SU-DHL-6 (cell line): ENCODE measurements at regions not wholly inside any gene's neighbourhood (a gene's known extent, or its start where the extent isn't known, plus 50 kb on each side); places are given as distances from the start of the nearest gene placed in this dataset.

Source experiments
- H2AFZ ChIP-seq: fragments of 200-600 bp; sonication (generic); 2 replicates; pipeline ENCODE4 v1.6.1; 2014; ENCODE audit warnings: low read depth, mild to moderate bottlenecking, moderate library complexity, mixed read lengths, antibody characterized with exemption, low read length; ENCODE audit not compliant: severe bottlenecking
- H3F3A ChIP-seq: fragments of 200-600 bp; shearing (Covaris generic); 2 replicates; pipeline ENCODE4 v1.6.0; 2016; ENCODE audit warnings: antibody characterized with exemption, mild to moderate bottlenecking; ENCODE audit not compliant: insufficient read depth
- H3K27ac ChIP-seq: fragments of 200-600 bp; sonication (generic); 2 replicates; pipeline ENCODE4 v1.5.1; 2016; ENCODE audit warnings: low read depth, mild to moderate bottlenecking, low read length, moderate library complexity, mixed read lengths
- H3K27me3 ChIP-seq: fragments of 200-600 bp; sonication (generic), shearing (Covaris generic); 2 replicates; pipeline ENCODE4 v1.6.0; 2014; ENCODE audit warnings: mild to moderate bottlenecking, low read length
- H3K36me3 ChIP-seq: fragments of 200-600 bp; sonication (generic); 2 replicates; pipeline ENCODE4 v1.6.1; 2014; ENCODE audit warnings: mild to moderate bottlenecking, low read length, mixed read lengths
- H3K4me2 ChIP-seq: fragments of 300-600, 200-600 bp; shearing (Covaris generic), sonication (generic); 2 replicates; pipeline ENCODE4 v1.6.0; 2014; ENCODE audit warnings: low read length, low read depth, mild to moderate bottlenecking; ENCODE audit not compliant: poor library complexity, severe bottlenecking
- H3K4me3 ChIP-seq: fragments of 200-600 bp; sonication (generic); 2 replicates; pipeline ENCODE4 v1.5.1; 2014; ENCODE audit warnings: antibody characterized with exemption, low read length, mild to moderate bottlenecking, mixed read lengths; ENCODE audit not compliant: insufficient read depth, poor library complexity, severe bottlenecking
- H3K79me2 ChIP-seq: fragments of 200-600 bp; sonication (generic); 2 replicates; pipeline ENCODE4 v1.6.1; 2014; ENCODE audit warnings: mild to moderate bottlenecking, low read length, moderate library complexity; ENCODE audit not compliant: insufficient read depth
- H3K9ac ChIP-seq: fragments of 200-600 bp; sonication (generic); 2 replicates; pipeline ENCODE4 v1.7.0; 2014; ENCODE audit warnings: mild to moderate bottlenecking, low read length
- H3K9me2 ChIP-seq: fragments of 200-600 bp; sonication (generic); replicated peaks from 2 replicates; pipeline ENCODE4 v1.6.1; 2014; ENCODE audit warnings: low read length; ENCODE audit not compliant: insufficient read depth
- H3K9me3 ChIP-seq: fragments of 200-600 bp; sonication (generic); 2 replicates; pipeline ENCODE4 v1.6.1; 2014; ENCODE audit warnings: low read length, mixed read lengths; ENCODE audit not compliant: insufficient read depth
- H4K20me1 ChIP-seq: fragments of 200-600 bp; sonication (generic); 2 replicates; pipeline ENCODE4 v1.6.1; 2014; ENCODE audit warnings: low read depth, mild to moderate bottlenecking, antibody characterized with exemption, low read length, moderate library complexity, mixed read lengths
- CTCF ChIP-seq: fragments of 200-600 bp; sonication (generic); IDR thresholded peaks from one replicate; pipeline ENCODE4 v1.5.1; 2017; ENCODE audit warnings: antibody characterized with exemption, mild to moderate bottlenecking, low read length, moderate library complexity; ENCODE audit not compliant: insufficient read depth, poor library complexity, severe bottlenecking
- EZH2phosphoT487 ChIP-seq: fragments of 200-600 bp; sonication (generic), shearing (Covaris generic); conservative IDR thresholded peaks from 2 replicates; pipeline ENCODE4 v1.6.1; 2018; ENCODE audit warnings: mild to moderate bottlenecking, antibody characterized with exemption, low read length, moderate library complexity, mixed read lengths

- H3K4me2 ChIP-seq, result no peak overlapping the region
Measured at GRCh38 chr5:107223066-107223465, 447.7 kb downstream of the EFNA5 start.

GRCh38 chr5:107219993-107220392 is 450.7 kb downstream of the EFNA5 start:
- H3K27me3 ChIP-seq, result no peaks in the 10 kb centered on the region
- no peaks in the 10 kb centered on the region for H3K79me2 ChIP-seq
- no peak for TF ChIP-seq EZH2phosphoT487
- TF ChIP-seq CTCF, result no peak
- H4K20me1 ChIP-seq, result no peaks in the 10 kb centered on the region
- no peaks in the 10 kb centered on the region for H3F3A ChIP-seq
- H3K4me2 ChIP-seq, result no peak overlapping the region
- no peaks in the 10 kb centered on the region for H3K9me3 ChIP-seq
- no peaks in the 10 kb centered on the region for H3K36me3 ChIP-seq
- no peak overlapping the region for H3K4me3 ChIP-seq
- H3K27ac ChIP-seq, result no peak overlapping the region
- H3K9ac ChIP-seq, result no peak overlapping the region
- H2AFZ ChIP-seq, result no peak overlapping the region
- H3K9me2 ChIP-seq, result no peaks in the 10 kb centered on the region

More at GRCh38 chr5:107223066-107223465, 447.7 kb downstream of the EFNA5 start:
- Histone ChIP-seq H3K36me3 (no peaks in the 10 kb centered on the region), H3K79me2 (no peaks in the 10 kb centered on the region), H2AFZ (no peak overlapping the region), H3K9me3 (no peaks in the 10 kb centered on the region), H3K27ac (no peak overlapping the region), H3K9me2 (no peaks in the 10 kb centered on the region), H4K20me1 (no peaks in the 10 kb centered on the region), H3K9ac (no peak overlapping the region), H3F3A (no peaks in the 10 kb centered on the region), H3K4me3 (no peak overlapping the region), H3K27me3 (no peaks in the 10 kb centered on the region)
- no peak for TF ChIP-seq CTCF
- no peak for TF ChIP-seq EZH2phosphoT487

GRCh38 chr5:107218457-107219193 is 452.1 kb downstream of the EFNA5 start:
- Histone ChIP-seq H3K79me2 (no peaks in the 10 kb centered on the region), H3K4me3 (no peak overlapping the region), H3K9me3 (no peaks in the 10 kb centered on the region), H3K4me2 (no peak overlapping the region), H2AFZ (no peak overlapping the region), H3K9me2 (no peaks in the 10 kb centered on the region), H4K20me1 (no peaks in the 10 kb centered on the region), H3F3A (no peaks in the 10 kb centered on the region), H3K36me3 (no peaks in the 10 kb centered on the region), H3K9ac (no peak overlapping the region), H3K27ac (no peak overlapping the region), H3K27me3 (no peaks in the 10 kb centered on the region)
- TF ChIP-seq CTCF (no peak), EZH2phosphoT487 (no peak)
